Activated CD4-positive, alpha-beta T cell treated with anti-CD3 and anti-CD28 coated beads, Interleukin-2, amount 10 ng/mL, durations not matched to agents 7 days and 5 days (primary cell): ENCODE measurements at regions not wholly inside any gene's neighbourhood (a gene's known extent, or its start where the extent isn't known, plus 50 kb on each side); places are given as distances from the start of the nearest gene placed in this dataset.
A peak's percentile ranks its signal among the peaks of the same experiment; 100 is the strongest.

ENCODE experiments used
- CTCF ChIA-PET: fragments of 350-600 bp; sonication (Branson Sonifier 250); formaldehyde crosslinking; loops from one replicate; lab custom pipeline; 2021; ENCODE audit warnings: antibody characterized with exemption; lab: Charles Lee
- POLR2A ChIA-PET: fragments of 350-600 bp; sonication (Branson Sonifier 250); formaldehyde crosslinking; loops from one replicate; lab custom pipeline; 2021; ENCODE audit warnings: antibody characterized with exemption; lab: Charles Lee
- DNase-seq: peaks from one replicate; pipeline ENCODE4 v3.0.0-alpha.2; 2020
- H3K27ac Mint-ChIP-seq: one replicate; pipeline ENCODE4 v1.8.0; 2021; ENCODE audit warnings: mild to moderate bottlenecking, moderate library complexity, mixed read lengths
- H3K27me3 Mint-ChIP-seq: one replicate; pipeline ENCODE4 v1.8.0; 2021; ENCODE audit warnings: mixed read lengths
- H3K36me3 Mint-ChIP-seq: one replicate; pipeline ENCODE4 v1.8.0; 2021; ENCODE audit warnings: low read depth, mixed read lengths
- H3K4me1 Mint-ChIP-seq: one replicate; pipeline ENCODE4 v1.8.0; 2021; ENCODE audit warnings: mixed read lengths
- H3K4me3 Mint-ChIP-seq: one replicate; pipeline ENCODE4 v1.8.0; 2021; ENCODE audit warnings: mild to moderate bottlenecking, moderate library complexity, mixed read lengths
- H3K9me3 Mint-ChIP-seq: one replicate; pipeline ENCODE4 v1.8.0; 2021; ENCODE audit warnings: mixed read lengths

DNA sequence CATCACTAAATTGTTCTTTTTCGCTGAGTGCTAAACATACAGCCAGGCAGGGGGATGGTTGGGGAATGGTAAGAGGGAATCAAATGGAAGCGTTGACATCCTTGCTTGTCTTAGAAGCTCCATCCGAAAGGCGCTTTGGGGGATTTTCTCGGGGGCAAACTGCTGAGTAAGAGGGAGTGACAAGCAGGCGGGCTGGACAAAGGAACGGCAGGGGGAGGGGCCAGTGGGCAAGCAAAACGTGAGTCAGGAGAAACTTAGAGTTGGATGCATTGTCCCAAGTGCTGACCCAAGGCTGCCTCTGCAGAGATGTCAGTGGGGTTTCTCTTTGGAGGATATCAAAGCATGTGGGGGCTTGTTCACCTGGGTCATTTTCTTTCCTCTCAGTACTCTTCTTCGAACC lies 480.5 kb downstream of the VRK1 start:
- no peak for DNase-seq
- CTCF ChIA-PET, result no interaction called here
- H3K4me1 Mint-ChIP-seq, result peaks cover 18% of the 10 kb centered on the region
- POLR2A ChIA-PET, result no interaction called here
- H3K4me3 Mint-ChIP-seq, result no peak overlapping the region
- peaks cover 4% of the 10 kb centered on the region for H3K27me3 Mint-ChIP-seq
- no peak overlapping the region for H3K27ac Mint-ChIP-seq
- H3K9me3 Mint-ChIP-seq, result no peaks in the 10 kb centered on the region
- H3K36me3 Mint-ChIP-seq, result no peaks in the 10 kb centered on the region

DNA sequence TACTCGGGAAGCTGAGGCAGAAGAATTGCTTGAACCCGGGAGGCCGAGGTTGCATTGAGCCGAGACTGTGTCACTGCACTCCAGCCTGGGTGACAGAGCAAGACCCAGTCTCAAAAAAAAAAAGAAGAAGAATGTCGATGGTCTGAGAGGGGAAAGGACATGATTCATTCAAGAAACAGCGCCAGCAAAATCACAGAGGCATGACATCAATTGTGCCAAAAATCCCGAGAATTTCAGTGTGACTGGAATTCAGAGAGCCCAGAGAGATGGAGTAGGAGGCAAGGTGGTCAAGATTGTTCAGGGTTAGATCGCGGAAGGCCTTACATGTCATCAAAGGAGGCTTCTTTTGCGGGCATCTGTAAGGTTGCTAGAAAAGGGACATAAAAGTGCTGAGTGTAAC lies 483.3 kb downstream of the VRK1 start:
- H3K27ac Mint-ChIP-seq, result no peak overlapping the region
- no peak for DNase-seq
- no peaks in the 10 kb centered on the region for H3K9me3 Mint-ChIP-seq
- no peaks in the 10 kb centered on the region for H3K36me3 Mint-ChIP-seq
- CTCF ChIA-PET, result no interaction called here
- POLR2A ChIA-PET, result no interaction called here
- H3K4me1 Mint-ChIP-seq, result peaks cover 17% of the 10 kb centered on the region
- no peaks in the 10 kb centered on the region for H3K27me3 Mint-ChIP-seq
- H3K4me3 Mint-ChIP-seq, result no peak overlapping the region

DNA sequence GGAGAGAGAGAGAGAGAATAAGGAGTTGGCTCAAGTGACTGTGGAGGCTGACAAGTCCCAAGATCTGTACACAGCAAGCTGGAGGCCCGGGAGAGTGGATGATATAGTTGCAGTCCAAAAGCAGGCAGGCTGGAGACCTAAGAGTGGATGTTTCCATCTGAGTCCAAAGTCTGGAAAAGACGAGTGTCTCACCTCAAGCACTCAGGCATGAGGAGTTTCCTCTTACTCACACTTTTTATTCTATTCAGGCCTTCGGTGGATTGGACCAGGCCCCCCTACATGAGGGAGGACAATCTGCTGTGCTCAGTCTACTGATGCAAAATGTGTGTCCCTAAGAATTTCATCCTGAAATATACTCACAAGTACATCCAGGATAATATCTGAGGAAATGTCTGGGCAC lies 484.6 kb downstream of the VRK1 start:
- no peak overlapping the region for H3K4me3 Mint-ChIP-seq

DNA sequence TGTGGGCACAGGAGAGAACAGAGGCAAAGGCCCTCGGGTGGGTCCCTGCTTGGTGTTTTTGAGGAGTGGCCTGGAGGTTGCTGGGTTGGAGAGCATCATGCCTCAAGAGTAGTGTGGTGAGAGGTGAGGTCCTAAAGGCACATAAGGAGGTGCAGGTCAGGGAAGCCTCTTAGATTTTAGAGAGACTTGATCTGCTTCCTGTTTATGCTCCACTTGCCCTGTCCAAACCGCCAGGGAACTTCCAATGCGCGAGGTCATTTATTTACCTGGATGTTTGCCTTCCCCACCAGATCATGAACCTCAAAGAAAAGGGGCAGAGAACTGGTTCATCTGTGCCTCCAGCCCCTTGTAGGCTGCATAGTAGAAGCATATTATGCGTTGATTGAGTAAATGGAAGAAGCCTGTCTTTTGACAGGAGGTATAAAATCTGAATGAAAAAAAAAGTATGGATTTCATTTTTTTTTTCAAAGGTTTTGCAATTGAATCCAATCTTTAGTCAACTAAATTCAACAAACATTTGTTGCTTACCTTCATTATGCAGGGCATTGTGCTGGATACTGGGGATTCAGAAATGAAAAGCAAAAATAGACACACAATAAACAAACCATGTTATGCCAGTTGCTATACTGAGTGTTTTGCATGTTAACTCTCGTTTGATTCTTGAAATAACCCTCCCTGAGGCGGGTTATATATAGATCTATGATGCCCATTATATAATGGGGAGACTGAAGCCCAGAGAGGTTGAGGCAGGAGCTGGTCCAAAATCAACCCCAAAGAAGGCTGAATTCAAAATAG lies 485.2 kb downstream of the VRK1 start:
- H3K9me3 Mint-ChIP-seq, result no peaks in the 10 kb centered on the region
- H3K27me3 Mint-ChIP-seq, result no peaks in the 10 kb centered on the region
- no peak for DNase-seq
- H3K4me1 Mint-ChIP-seq, result peaks cover under 1% of the 10 kb centered on the region
- no peak overlapping the region for H3K4me3 Mint-ChIP-seq
- peak overlapping the region; percentile 20 for H3K27ac Mint-ChIP-seq
- no peaks in the 10 kb centered on the region for H3K36me3 Mint-ChIP-seq
- POLR2A ChIA-PET, result no interaction called here
- CTCF ChIA-PET, result no interaction called here

More for the DNA sequence above, 484.6 kb downstream of the VRK1 start:
- H3K4me1 Mint-ChIP-seq, result peaks cover 4% of the 10 kb centered on the region
- ChIA-PET CTCF (no interaction called here), POLR2A (no interaction called here)
- H3K9me3 Mint-ChIP-seq, result no peaks in the 10 kb centered on the region
- DNase-seq, result no peak
- H3K27ac Mint-ChIP-seq, result peak overlapping the region; percentile 3
- no peaks in the 10 kb centered on the region for H3K36me3 Mint-ChIP-seq
- no peaks in the 10 kb centered on the region for H3K27me3 Mint-ChIP-seq

DNA sequence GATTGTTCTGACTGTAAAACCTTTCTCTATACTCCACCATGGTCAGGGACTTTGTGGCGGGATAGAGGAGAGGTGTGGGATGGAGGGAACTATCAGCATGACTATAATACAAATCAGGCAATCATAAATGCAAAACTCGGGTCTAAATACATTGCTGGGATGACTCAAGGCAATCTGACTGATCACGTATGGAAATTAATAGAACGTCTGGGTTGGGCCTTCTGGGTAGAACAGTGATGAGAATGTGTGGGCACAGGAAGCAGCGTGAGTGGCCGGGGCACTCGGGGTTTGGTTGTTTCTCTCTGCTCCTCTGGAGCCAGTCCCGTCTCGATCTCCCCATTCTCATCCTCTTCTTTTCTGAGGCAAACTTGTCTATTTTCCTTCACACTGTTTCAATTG lies 485.8 kb downstream of the VRK1 start:
- no peaks in the 10 kb centered on the region for H3K36me3 Mint-ChIP-seq
- ChIA-PET CTCF (no interaction called here), POLR2A (no interaction called here)
- H3K27ac Mint-ChIP-seq, result peak overlapping the region; percentile 20
- peaks cover 3% of the 10 kb centered on the region for H3K27me3 Mint-ChIP-seq
- DNase-seq, result no peak
- no peaks in the 10 kb centered on the region for H3K9me3 Mint-ChIP-seq
- no peaks in the 10 kb centered on the region for H3K4me1 Mint-ChIP-seq
- H3K4me3 Mint-ChIP-seq, result no peak overlapping the region

DNA sequence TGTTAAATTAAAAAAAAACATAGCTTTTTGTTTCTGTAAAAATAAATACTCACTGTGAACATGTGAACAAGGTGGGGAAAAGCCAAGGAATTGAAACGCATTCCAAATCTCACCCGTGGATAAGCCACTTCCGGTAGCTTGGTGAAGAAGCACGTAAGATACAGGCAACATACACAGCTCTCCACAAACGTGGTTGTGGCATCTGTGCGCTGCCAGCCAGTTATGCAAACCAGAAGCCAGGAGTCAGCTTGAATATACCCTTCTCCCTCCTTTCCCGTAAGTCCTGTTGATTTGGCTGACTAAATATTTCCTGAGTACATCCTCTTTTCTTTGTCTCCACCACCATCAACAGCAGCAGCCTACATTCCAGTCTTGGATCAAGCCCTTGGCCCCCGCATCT lies 486.2 kb downstream of the VRK1 start:
- ChIA-PET CTCF (no interaction called here), POLR2A (no interaction called here)
- Mint-ChIP-seq H3K36me3 (no peaks in the 10 kb centered on the region), H3K9me3 (no peaks in the 10 kb centered on the region), H3K4me1 (no peaks in the 10 kb centered on the region), H3K4me3 (no peak overlapping the region), H3K27me3 (peaks cover 6% of the 10 kb centered on the region), H3K27ac (no peak overlapping the region)
- DNase-seq, result no peak

DNA sequence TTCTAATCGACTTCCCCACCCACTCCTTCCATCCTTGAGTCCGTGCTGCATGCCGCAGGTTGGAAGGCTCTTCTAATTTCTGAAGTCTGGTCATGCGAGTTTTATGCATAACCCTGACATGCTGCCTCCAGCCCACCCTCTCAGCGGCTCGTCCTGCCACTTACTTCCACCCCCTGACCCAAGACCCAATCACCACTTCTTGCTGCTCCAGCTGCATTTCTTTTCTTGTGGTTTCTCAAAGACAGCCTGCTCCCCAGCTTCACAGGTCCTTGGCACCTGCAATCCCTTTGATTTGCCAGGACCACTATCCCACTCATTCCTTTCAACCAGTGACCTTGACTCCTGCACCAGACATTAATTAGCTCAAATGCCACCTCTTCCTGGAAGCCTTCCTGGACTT lies 486.7 kb downstream of the VRK1 start:
- CTCF ChIA-PET, result no interaction called here
- H3K27ac Mint-ChIP-seq, result no peak overlapping the region

DNA sequence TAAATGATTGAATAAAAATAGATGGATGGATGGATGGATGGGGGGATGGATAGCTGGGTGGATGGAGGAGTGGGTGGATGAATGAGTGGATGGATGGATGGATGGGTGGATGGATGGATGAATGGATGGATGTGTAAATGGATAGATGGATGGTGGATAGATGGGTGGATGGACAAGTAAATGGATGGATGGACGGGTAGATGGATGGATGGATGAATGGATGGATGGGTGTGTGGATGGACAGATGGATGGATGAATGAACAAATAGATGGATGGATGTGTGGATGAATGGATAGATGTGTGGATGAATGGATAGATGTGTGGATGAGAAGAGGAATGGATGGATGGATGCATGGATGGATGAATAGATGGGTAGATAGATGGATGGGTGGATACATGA lies 490.8 kb downstream of the VRK1 start:
- H3K27ac Mint-ChIP-seq, result no peak overlapping the region
- ChIA-PET POLR2A (no interaction called here), CTCF (interaction anchor here (1.2 kb wide), 1 partner anchor 18 kb away, joined by 3 read pairs; no protein-coding TSS in a partner anchor)
- H3K36me3 Mint-ChIP-seq, result no peaks in the 10 kb centered on the region
- H3K4me1 Mint-ChIP-seq, result peaks cover 18% of the 10 kb centered on the region
- no peak overlapping the region for H3K4me3 Mint-ChIP-seq
- no peaks in the 10 kb centered on the region for H3K9me3 Mint-ChIP-seq
- no peak for DNase-seq
- H3K27me3 Mint-ChIP-seq, result peaks cover 17% of the 10 kb centered on the region

More for the DNA sequence above, 486.7 kb downstream of the VRK1 start:
- DNase-seq, result no peak
- no peaks in the 10 kb centered on the region for H3K4me1 Mint-ChIP-seq
- peaks cover 6% of the 10 kb centered on the region for H3K27me3 Mint-ChIP-seq
- H3K9me3 Mint-ChIP-seq, result no peaks in the 10 kb centered on the region
- POLR2A ChIA-PET, result no interaction called here
- H3K36me3 Mint-ChIP-seq, result no peaks in the 10 kb centered on the region
- H3K4me3 Mint-ChIP-seq, result no peak overlapping the region

DNA sequence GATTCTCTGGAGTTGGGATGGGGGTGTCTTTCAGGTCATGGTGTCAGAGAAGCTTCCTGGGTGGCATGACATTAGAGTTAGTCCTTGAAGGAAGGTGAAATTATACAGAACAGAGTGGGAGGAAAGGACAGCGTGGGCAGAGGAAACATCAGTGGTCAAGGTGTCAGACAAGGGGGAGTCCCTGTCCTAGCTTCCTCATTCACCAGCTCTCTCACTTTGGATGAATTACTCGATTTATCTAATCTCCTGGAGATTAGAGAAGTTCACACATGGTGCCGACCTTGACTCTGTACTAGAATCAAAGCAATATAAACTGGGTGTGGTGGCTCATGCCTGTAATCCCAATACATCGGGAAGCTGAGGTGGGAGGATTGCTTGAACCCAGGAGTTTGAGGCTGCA lies 492.9 kb downstream of the VRK1 start:
- peaks cover 18% of the 10 kb centered on the region for H3K4me1 Mint-ChIP-seq
- CTCF ChIA-PET, result interaction anchor here (1.2 kb wide), 1 partner anchor 16 kb away, joined by 3 read pairs; no protein-coding TSS in a partner anchor
- DNase-seq, result no peak
- H3K4me3 Mint-ChIP-seq, result no peak overlapping the region
- no peak overlapping the region for H3K27ac Mint-ChIP-seq
- H3K36me3 Mint-ChIP-seq, result no peaks in the 10 kb centered on the region
- POLR2A ChIA-PET, result no interaction called here
- no peaks in the 10 kb centered on the region for H3K9me3 Mint-ChIP-seq
- peaks cover 23% of the 10 kb centered on the region for H3K27me3 Mint-ChIP-seq

DNA sequence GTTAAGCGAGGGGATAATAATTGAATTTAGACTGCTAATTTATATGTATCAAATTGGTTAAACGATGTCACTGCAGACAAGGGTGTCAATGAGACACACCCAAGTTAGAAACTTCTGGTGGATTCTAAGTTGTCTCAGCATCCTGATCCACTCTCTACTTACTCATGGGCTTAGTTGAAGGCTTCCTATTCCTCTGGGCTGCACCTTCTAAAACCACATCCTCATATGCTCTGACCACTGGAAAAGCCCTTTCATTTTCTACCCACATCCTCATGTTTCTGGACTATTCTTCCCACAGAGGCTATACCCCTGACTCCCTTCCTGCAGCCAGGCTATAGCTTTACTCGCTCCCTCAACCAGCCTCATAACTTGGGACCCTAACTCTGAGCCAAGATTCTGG lies 493.8 kb downstream of the VRK1 start:
- peaks cover 23% of the 10 kb centered on the region for H3K27me3 Mint-ChIP-seq
- no peak for DNase-seq
- POLR2A ChIA-PET, result no interaction called here
- no peaks in the 10 kb centered on the region for H3K9me3 Mint-ChIP-seq
- peaks cover 18% of the 10 kb centered on the region for H3K4me1 Mint-ChIP-seq
- no peaks in the 10 kb centered on the region for H3K36me3 Mint-ChIP-seq
- no peak overlapping the region for H3K4me3 Mint-ChIP-seq
- CTCF ChIA-PET, result no interaction called here
- no peak overlapping the region for H3K27ac Mint-ChIP-seq

DNA sequence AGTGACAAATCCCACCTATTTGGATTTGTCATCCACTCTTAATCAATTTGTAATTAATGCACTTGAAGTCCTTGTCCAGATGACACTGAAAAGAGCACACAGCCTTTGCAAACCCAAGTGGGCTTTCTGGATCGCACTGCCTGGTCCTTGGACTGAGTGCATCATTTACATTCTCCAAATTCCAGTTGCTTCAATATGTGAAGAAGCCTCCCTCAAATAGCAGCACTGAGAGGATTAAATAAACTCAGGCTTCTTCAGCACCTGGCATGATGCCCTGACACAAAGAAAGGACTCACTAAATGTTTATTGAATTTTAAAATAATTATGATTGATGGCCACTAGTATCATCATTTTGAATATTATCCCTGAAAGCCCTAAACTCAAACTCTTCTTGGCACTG lies 496.5 kb downstream of the VRK1 start:
- Mint-ChIP-seq H3K4me3 (no peak overlapping the region), H3K27ac (no peak overlapping the region), H3K27me3 (peaks cover 18% of the 10 kb centered on the region), H3K9me3 (no peaks in the 10 kb centered on the region), H3K4me1 (peaks cover 21% of the 10 kb centered on the region), H3K36me3 (no peaks in the 10 kb centered on the region)
- ChIA-PET POLR2A (no interaction called here), CTCF (no interaction called here)
- DNase-seq, result no peak

DNA sequence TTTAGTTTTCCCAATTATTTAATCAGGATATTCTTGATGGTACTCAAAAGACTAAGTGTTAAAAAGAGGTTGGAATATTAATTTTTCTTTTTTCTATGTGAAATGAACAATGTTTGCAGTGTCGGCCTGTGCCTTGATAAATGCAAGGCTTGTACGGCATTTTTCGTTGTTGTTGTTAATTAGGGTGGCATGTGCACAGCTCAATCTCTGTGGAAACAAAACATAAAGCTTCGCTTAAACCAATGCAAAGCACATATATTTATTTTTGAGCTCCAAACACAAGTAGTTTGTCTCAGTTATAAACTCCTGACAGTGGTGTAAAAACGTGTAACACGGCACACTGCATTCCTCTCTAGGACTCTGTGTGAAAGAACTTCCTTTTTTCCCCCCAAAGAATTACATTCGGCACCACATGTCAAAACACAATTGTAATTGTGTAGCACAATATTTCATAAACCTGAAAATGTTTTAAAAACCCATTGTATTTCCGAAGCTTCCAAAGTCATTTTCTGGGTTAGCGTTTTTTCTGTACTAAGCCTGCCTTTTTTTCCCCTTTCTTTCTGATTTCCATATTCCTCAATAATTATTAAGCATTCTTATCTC lies 498.0 kb downstream of the VRK1 start:
- POLR2A ChIA-PET, result no interaction called here
- Mint-ChIP-seq H3K4me3 (no peak overlapping the region), H3K36me3 (no peaks in the 10 kb centered on the region), H3K27ac (no peak overlapping the region), H3K4me1 (peaks cover 26% of the 10 kb centered on the region), H3K9me3 (no peaks in the 10 kb centered on the region), H3K27me3 (peaks cover 15% of the 10 kb centered on the region)
- CTCF ChIA-PET, result no interaction called here
- DNase-seq, result no peak

DNA sequence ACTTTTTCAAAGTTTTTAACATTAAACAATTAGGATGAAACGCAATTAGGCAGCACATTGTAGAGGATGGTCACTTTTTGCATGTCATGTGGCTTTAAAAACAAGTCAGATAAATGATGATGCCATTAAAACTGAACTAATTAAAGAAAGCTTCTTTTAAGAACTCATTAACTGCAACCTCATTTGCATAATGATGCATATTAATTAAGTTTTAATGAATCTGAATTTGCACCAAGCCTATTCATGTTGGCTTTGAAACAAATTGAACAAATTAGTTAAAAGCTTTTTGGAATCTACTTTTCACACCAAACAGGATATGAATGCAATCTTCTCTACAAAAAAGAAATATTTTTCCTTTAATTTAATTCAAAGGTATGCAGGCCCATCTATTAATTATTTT lies 499.0 kb downstream of the VRK1 start:
- no peak overlapping the region for H3K27ac Mint-ChIP-seq
- DNase-seq, result no peak
- H3K36me3 Mint-ChIP-seq, result no peaks in the 10 kb centered on the region
- H3K9me3 Mint-ChIP-seq, result no peaks in the 10 kb centered on the region
- peaks cover 15% of the 10 kb centered on the region for H3K27me3 Mint-ChIP-seq
- H3K4me3 Mint-ChIP-seq, result no peak overlapping the region
- H3K4me1 Mint-ChIP-seq, result peaks cover 20% of the 10 kb centered on the region
- CTCF ChIA-PET, result no interaction called here
- POLR2A ChIA-PET, result no interaction called here
